ENCODE measurements at regions not wholly inside any gene's neighbourhood (a gene's known extent, or its start where the extent isn't known, plus 50 kb on each side); places are given as distances from the start of the nearest gene placed in this dataset.

- H3K36me3 Mint-ChIP-seq (ENCODE audit: low read depth) = no peaks in the 10 kb centered on the region
- H3K9me3 Mint-ChIP-seq = peaks cover 30% of the 10 kb centered on the region
- H3K27me3 Mint-ChIP-seq (ENCODE audit: insufficient read depth) = no peaks in the 10 kb centered on the region
Observed at GRCh38 chr2:123359636-123360035, 665.5 kb upstream of the CNTNAP5 start.

GRCh38 chr2:123362671-123363440 is 662.2 kb upstream of the CNTNAP5 start:
- H3K36me3 Mint-ChIP-seq (ENCODE audit: low read depth) = no peaks in the 10 kb centered on the region
- no peak overlapping the region for H3K27ac Mint-ChIP-seq
- no peaks in the 10 kb centered on the region for H3K27me3 Mint-ChIP-seq (ENCODE audit: insufficient read depth)
- no peak for TF ChIP-seq CTCF (IDR thresholded peaks at IDR 0.05)
- peaks cover 35% of the 10 kb centered on the region for H3K9me3 Mint-ChIP-seq
- H3K4me1 Mint-ChIP-seq (ENCODE audit: low read depth) = no peaks in the 10 kb centered on the region
- DNase-seq = no peak
- no peak overlapping the region for H3K4me3 Mint-ChIP-seq

More at GRCh38 chr2:123359636-123360035, 665.5 kb upstream of the CNTNAP5 start:
- no peak overlapping the region for H3K4me3 Mint-ChIP-seq
- no peak for DNase-seq
- no peak for TF ChIP-seq CTCF (IDR thresholded peaks at IDR 0.05)
- H3K4me1 Mint-ChIP-seq (ENCODE audit: low read depth) = no peaks in the 10 kb centered on the region
- no peak overlapping the region for H3K27ac Mint-ChIP-seq

- Mint-ChIP-seq H3K36me3 (ENCODE audit: low read depth) (no peaks in the 10 kb centered on the region), H3K9me3 (peaks cover 40% of the 10 kb centered on the region), H3K4me1 (ENCODE audit: low read depth) (no peaks in the 10 kb centered on the region), H3K27me3 (ENCODE audit: insufficient read depth) (no peaks in the 10 kb centered on the region), H3K27ac (no peak overlapping the region), H3K4me3 (no peak overlapping the region)
- TF ChIP-seq CTCF (IDR thresholded peaks at IDR 0.05) = no peak
- no peak for DNase-seq
Observed at GRCh38 chr2:123363826-123364225, 661.3 kb upstream of the CNTNAP5 start.

- no peak for TF ChIP-seq CTCF (IDR thresholded peaks at IDR 0.05)
- Mint-ChIP-seq H3K9me3 (peaks cover 42% of the 10 kb centered on the region), H3K4me1 (ENCODE audit: low read depth) (no peaks in the 10 kb centered on the region), H3K36me3 (ENCODE audit: low read depth) (no peaks in the 10 kb centered on the region), H3K27ac (no peak overlapping the region), H3K27me3 (ENCODE audit: insufficient read depth) (no peaks in the 10 kb centered on the region), H3K4me3 (no peak overlapping the region)
- no peak for DNase-seq
Observed at GRCh38 chr2:123364243-123364896, 660.7 kb upstream of the CNTNAP5 start.

GRCh38 chr2:123366239-123366837 is 658.7 kb upstream of the CNTNAP5 start:
- no peak for TF ChIP-seq CTCF (IDR thresholded peaks at IDR 0.05)
- H3K36me3 Mint-ChIP-seq (ENCODE audit: low read depth) = no peaks in the 10 kb centered on the region
- peaks cover 34% of the 10 kb centered on the region for H3K9me3 Mint-ChIP-seq
- H3K27ac Mint-ChIP-seq = no peak overlapping the region
- no peak for DNase-seq
- H3K4me1 Mint-ChIP-seq (ENCODE audit: low read depth) = no peaks in the 10 kb centered on the region
- H3K27me3 Mint-ChIP-seq (ENCODE audit: insufficient read depth) = no peaks in the 10 kb centered on the region
- no peak overlapping the region for H3K4me3 Mint-ChIP-seq
